ENCODE measurements at regions not wholly inside any gene's neighbourhood (a gene's known extent, or its start where the extent isn't known, plus 50 kb on each side); places are given as distances from the start of the nearest gene placed in this dataset.

DNA sequence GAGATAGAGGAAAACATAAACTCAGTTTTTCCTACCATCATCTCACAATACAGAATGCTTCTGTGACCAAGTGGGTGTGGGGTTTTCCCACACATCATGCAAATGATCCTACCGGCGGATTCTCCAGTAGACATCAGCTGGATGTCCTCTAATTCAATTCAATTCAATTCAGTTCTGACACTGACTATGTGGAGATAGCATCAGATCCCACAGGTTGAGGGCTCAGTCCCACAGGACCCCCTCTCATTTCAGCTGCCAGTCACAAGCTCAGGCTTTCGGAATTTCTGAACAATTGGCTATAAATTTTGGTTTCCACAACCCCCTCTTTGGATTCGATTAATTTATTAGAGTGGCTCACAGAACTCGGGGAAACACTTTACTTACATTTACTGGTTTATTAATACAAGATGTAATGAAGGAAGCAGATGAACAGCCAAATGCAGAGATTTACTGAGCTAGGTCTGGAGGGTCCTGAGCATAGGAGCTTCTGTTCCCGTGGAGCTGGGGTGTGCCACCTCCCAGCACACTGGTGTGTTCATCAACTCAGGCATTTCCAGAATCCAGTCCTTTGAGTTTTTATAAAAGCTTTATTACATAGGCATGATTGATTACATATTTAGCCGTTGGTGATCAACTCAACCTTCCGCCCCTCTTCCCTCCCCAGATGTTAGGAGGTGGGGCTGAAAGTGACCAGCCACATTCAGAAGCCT, 350.1 kb downstream of the MYCN start:
- no peak for DNase-seq

DNA sequence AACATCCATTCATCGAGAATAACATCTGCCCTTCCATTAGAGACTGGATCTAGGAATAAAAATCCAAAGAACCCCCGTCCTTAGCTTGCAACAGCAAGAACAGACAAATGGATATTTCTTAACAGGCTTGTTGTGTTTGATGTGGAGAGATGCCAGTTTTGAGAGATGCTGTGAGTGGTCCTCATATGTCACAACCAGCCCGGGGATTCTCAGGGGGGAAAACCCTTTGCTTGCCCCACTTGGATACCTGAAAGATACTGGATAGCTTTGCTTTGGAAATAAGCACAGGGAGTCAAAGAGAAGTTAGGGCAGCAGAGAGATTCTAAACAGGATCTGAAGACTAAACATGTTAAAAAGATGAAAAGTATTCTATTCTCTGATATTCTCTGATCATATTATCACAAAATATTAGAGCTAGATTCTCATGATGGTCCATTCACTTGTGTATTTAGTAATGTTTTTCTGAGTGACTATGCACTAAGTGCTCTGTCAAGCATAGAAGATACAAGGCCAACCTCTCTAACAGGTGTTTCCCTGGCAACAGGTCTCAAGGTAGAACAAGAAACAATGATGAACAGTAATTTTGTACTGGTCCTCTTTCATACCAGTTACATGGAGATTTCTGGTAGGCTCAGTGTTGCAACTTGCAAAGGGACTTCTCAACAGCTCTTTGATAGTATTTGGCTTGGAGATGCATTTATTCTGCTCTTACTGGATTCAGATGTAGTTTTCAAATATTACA, 348.2 kb downstream of the MYCN start:
- peak in 2 of 3 experiments; percentile 21 to 47 for DNase-seq

DNA sequence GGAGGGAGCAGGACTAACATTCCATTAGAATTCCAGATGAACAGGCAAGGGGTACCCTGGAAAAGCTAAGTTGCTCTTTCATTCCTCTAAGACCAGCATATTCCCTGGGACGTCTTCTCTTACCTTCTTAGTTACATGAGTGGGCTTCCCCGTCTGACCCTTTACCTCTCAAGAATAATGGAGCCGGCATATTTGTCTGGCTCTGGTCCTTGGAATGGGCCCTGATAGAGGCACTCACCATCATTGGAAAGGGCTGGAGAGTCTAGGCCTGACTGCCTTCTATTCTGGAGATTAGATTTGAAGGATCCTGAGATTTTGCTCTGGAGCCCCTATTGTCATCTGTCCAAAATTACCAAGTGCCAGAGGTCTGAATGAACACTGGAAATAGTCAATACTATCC, 347.5 kb downstream of the MYCN start:
- DNase-seq, result no peak

DNA sequence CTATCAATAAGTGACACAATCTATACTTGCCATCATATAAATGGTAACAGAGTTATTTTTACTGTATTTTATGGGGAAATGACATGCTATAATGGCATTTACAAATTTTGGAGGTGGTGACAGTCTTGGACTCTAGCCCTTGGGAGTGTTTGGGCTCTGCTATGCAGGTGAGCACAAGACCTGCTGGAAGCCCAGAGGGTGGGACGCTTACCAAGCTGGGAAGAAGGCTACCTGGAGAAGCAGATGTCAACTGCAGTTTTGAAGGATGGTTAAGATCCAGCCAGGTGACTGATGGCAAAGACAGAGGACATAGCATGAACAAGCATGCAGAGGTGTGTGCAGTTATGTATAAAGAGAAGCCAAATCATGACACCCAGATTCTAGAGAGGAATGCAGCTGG, 346.9 kb downstream of the MYCN start:
- no peak for DNase-seq

DNA sequence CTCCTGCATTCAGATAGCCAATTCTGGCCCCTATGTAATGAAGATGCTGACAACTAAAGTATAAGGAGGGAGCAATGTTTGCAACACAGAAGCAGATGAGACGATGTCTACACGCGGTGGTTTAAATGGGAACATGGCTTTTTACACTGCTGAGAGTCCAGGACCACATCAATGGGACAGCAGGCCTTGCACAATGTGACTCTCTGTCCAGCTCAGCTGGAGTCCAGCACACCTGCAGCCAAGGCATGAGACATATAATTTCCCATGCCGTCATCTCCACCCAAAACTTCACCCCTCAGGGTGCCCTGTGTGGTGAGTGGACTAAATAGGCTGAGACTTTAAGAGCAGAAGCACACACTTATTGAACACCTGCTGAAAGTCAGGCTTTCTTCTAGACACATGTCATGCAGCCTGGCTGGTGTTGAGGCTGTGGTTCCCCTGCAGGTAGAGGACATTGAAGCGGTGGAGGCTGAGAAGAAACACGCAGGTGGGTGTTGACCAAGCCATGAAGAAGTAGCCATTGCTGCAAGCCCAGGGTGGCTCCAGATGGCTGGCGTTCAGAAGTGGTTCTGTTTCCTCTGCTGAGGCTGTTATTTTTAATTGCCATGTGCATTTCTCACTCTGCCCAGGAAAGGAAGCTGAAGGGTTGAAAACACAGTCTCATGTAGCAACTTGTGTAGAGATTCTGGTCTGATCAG, 345.6 kb downstream of the MYCN start:
- no peak for DNase-seq

DNA sequence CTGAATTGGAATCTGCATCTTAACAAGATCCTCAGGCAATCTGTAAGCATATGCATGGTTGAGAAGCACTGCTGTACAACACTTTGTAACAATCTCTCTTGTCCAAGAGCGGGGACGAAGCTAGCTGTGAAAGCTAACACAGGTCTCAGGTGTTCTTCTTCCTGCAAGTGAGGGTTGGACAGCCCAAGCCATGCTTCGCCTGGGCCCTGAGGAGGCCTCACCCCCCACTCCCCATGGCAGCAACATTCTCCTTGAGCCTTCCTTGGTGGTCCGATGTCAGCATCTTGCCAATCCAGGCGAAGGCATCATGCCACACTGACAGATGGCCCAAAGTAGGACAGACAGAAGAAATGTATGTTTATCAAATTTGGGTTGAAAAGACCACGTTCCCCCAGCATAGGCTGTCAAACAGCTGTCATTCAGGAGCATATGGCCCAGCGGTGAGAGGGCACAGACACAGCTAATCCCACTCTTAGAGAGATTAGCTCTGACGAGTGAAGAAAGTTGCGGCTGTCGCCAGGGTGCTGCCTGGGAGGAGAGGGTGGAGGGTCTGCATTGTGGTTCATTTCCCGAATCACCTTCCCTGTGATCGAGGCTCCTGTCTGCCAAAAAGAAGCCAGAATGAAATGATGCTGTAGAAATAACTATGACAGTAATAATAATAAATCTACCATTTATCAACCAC, 344.7 kb downstream of the MYCN start:
- no peak for DNase-seq

DNA sequence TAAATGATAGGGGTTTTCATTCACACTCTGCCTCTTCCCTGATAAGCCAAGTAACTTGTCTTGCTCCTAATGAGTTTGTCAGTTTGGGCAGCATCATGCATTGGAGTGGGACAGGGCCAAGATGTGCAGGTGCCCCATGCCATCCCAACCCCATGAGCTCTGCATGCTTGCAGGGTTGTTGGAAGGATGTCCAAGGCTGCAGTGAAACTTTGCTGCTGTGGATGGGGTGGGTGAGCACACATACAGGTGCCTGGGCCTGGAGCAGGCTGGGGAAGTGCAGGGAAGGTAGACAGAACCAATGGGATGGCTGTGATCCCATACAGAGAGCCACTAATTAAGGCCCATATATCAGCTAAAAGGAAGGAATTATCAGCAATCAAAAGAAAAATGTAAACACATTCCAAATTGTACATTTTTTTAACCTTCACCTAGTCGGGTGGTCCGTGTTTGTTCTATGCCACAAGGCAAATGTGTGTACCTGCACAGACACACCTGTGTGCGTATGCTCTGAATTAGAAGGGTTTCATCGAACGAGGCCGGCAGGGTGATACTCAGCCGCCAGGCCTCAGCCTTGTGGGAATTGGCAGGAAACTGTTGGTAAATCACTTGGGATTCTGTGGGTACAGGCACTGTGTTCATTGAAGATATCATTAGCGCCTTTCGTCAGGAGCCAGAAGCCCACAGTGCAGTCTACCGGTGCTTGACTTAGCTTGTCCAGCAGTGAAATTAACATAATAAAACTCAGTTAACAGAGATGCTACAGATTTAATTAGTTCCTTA, 342.9 kb downstream of the MYCN start:
- DNase-seq, result no peak

DNA sequence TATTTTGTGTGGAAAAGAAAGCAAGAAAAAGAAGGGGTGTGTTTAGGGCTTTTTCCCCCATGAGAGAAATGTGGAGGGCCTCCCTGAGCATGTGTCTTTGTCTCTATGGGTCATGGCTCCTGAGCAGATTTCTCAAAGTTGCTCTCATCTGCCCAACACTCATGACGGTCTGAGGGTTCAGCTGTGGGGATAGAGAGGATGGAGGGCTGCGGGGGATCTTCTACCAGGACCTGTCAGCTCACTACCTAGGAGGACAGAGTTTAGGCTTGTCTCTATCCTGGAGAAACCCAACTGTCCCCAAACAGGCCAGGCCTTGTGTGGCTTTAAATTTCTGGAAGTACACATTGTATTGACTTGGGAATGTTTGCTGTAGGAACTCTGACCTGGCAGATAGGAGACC, 342.2 kb downstream of the MYCN start:
- no peak for DNase-seq

DNA sequence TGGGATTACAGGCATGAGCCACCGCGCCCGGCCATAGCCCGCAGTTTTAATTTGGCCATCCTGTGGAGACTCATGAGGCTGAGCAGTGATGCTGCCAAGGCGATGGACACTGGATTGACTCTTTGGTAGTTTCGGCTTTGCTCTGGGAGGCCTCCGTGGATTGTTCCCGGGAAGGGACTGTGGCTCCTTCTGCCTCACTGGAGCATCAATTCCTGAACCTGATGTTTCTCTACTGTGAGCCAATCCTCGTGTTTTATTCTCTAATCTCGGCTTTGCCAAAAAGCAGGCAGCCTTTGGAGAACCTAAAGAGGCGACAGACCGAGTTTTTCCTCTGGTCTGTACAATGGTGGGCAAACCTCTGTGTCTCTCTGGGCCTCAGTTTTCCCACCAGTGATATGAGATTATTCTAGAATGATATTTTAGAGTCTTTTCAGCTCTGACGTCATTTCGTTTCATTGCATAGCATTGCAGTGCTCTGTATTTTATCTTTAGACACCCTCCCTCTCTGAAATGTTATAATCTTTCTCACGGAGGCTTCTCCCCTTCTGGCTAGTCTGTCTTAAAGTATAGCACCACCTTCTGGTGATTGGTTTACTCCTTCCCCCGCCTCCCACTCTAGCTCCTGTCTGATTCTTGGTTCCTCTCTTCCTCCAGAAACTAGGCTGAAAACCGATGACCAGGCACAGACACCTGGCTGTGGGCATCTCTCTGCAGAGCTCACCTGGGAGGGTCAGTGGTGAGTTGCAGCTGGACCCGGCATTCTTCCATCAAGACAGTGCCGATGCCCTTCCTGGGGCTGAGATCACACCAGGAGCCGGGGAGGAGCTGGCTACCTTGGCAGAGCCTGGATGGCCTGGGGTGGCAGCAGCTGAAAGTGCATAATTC, 341.3 kb downstream of the MYCN start:
- peak in 2 of 3 experiments; percentile 35 to 87 for DNase-seq

DNA sequence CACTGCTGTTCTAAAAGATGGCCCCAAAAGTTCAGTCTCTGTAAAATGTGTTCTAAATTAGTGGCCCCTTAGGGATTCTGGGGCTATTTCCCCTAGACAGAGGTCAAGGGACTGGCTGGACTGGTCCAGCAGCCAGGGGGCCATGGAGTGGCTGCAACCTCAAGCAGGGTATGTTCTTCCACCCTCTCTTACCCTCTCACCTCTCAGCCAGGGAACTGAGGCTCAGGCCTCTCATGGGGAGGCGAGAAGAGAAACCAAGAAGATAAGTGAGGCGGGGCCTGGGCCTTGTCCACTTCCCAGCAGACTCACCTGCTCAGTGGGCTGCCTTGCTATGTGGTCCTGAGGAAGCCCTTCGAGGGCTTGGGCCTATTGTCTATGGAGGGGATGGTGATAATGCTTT, 339.7 kb downstream of the MYCN start:
- DNase-seq, result no peak

DNA sequence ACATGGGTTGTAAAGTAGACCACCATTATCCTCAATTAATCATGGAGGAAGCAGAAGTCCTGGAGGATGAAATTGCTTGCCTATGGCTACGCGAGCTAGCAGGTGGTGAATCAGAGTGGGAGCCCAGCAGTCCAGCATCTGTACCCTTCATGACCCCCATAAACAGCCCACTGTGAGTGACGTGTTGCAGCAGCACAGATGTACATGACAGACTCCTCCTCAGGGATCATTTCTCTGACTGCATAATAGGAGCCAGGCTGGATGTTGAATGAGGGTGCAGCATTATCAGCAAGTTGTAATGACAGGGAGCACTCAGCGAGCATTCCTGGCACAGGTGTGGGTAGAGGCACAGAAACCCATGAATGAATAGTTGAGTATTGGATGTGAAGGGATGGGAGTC, 339.3 kb downstream of the MYCN start:
- no peak for DNase-seq

DNA sequence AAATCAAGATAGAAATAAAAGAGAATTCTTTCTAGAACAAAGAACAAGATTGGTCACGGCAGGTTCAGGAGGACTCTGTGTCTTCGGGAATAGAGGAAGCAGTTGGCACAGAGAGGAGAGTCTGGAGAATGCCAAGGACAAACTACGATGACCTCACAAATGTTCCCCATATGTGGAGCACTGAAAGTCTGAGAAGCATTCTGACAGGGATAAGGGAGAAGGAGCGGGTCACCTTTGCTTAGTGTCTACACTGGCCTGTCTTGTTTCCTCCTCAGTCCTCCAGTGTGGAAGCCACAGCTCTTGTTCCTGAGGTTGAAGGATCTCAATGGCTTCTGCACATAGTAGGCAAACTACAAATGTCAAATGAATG, 338.8 kb downstream of the MYCN start:
- no peak for DNase-seq

DNA sequence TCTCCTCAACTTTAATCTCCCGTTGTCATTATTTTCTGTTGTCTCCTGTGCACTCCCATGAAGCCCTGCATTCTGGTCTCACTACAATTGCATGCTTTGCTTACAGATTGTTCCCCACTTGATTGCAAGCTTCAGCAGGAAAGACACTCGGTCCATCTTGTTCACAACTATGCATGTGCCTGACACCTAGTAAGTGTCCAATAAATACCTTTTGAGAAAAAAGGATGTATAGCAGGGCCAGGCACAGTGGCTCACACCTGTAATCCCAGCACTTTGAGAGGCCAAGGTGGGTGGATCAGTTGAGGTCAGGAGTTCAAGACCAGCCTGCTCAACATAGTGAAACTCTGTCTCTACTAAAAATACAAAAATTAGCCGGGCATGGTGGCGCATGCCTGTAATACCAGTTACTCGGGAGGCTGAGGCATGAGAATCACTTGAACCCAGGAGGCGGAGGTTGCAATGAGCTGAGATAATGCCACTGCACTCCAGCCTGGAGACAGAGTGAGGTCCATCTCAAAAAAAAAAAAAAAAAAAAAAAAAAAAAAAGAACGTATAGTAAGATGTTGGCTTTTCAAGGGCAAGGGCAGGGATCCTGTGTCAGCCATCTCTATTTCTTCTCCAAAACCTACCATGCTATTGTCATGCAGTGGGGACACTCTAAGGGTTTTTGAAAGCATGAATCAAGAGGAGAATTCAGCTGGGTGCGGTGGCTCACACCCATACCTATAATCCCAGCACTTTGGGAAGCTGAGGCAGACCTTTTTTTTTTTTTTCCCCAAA, 338.3 kb downstream of the MYCN start:
- no peak for DNase-seq

DNA sequence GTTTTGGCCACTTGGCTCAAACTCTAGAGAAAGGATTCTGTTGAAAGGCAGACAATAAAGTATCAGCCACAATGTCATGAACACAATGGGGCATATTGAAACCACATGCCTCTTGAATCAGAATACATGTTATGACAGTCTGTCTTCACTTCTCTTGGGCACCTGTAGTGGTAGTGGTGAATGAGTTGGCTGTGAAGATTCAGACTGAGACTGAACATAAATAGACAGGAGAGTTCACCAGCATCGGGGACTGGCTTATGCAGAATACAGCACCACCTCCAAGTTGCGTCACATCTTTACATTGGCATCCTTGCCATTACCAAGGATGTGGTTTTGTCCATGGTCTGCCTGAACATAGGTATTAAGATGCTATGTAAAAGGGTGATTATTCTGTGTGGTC, 336.8 kb downstream of the MYCN start:
- DNase-seq, result peak in 1 of 3 experiments; percentile 59

DNA sequence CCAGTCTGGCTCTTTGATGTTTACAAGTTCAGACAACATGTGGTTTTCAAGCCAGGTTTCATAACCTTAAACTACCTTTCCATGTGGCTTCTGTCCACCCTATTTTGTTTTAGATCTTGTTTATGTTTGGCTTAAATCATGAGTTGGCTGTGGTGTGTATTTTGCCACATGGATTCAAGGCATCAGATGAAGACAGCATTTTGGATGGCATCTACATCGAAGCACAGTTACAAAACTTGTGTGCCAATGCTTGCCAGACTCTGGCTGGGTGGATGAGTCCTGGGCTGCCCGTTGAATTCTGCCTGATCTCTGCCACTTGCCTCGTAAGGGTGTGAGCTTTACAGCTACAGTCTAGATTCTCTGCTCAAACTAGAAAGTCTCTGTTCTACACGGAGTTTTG, 335.3 kb downstream of the MYCN start:
- no peak for DNase-seq

DNA sequence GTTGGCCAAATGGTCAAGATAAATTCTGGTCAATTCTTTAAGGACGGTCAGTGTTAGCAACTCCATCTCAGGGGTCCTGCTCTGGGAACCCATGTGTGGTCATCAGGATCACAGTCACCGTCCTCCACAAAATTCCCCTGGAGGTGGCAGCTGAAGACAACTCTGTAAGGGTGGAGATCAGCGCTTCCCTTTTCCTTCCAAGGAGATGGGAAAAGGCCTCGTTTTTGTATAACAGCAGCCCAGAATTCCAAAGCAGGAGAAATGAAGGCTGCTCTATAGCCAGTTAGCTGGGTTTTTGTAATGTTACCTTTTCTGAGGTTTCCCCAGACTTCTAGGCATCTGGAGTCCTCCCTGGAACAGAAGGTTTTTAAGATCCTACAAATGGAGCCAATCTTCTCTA, 334.8 kb downstream of the MYCN start:
- no peak for DNase-seq

DNA sequence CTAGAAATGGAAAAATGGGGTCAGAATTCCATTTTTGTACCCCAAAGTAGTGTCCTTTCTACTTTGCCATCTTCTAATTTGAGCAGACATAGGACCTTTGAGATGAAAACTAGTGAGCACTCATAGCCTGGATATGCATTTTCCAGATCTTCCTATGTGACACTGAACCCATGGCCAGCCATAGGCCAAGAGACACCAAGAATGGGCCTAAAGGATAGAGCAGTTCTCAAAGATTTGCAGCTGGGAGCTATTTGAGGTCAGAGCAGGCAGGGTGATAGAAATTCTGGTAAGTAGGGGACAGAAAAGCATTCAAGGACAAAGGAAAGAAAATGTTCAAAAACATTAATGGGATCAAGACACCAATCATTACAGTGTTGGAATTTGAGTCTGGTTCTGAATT, 332.8 kb downstream of the MYCN start:
- no peak for DNase-seq

DNA sequence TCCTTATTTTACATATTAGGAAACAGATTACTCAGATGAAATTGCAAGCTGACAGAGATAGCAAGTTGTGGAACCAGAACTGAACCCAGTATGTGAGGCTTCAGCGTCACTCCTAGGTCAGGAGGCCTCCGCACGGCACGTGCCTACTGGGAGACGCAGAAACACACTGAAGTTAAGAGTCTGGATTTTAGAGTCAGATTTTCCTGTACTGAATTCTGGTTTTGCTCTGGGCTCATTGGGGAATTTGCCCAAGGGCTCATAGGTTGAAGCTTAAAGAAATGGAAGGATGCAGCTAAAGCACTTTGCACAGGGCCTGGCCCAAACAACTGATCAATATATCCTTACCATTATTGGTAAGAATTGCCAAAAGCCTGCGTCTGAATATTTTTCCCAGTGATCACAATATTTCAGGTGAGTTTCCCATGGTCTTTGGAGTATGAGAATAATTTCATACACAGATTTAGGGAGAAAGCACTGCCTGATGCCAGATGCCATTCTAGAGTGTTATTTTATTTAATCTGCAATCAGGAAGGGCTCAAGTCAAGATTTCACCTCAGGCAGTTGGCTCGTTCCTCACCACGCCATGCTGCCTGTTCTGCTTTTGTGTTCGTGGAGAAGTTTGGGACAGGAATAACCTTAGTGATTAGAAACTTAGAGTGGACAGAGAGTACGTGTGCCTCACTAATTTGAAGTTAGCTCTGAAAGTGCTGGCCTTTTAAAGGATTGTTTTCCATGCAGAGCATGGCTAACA, 331.9 kb downstream of the MYCN start:
- no peak for DNase-seq

DNA sequence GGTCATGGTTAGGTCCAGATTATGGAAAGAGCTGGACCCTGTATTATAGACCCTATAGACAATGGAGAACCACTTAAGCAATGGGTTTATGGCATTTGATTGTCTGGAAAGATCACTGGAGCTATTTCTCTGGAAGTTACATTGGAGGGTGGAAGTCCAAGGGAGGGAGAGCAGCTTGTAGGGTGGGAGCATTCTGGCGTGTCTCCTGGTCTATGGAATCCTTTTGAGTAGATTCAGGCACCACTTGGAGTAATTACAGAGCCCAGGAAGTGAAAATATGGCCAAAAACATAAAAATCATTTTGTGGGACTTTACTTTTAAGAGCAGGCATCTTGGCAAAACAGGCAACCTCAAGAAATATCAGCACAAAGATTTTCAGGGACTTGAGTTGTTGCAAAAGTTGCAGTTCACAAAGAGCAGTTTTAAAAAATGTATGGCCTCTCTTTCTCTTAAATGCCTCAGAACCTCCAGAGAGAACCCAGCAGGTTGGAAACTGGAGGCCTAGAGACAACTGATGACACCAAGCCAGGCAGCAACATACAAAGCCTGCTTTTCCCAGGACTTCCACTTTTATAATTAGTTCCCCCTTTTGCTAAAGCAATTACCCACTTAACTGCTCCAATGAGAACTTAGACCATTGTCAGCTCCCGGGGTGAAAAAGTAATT, 331.0 kb downstream of the MYCN start:
- peak in 1 of 3 experiments; percentile 31 for DNase-seq

Measured in NCI-H1417 (cell line).